Hematopoietic multipotent progenitor cell treated with erythropoietin and hydrocortisone succinate and interleukin-3 and kit ligand, for 8 days (in vitro differentiated cells): ENCODE measurements at regions not wholly inside any gene's neighbourhood (a gene's known extent, or its start where the extent isn't known, plus 50 kb on each side); places are given as distances from the start of the nearest gene placed in this dataset.

Experiments used
- DNase-seq: peaks from one replicate; pipeline ENCODE4 v3.0.0-alpha.2; 2015

DNA sequence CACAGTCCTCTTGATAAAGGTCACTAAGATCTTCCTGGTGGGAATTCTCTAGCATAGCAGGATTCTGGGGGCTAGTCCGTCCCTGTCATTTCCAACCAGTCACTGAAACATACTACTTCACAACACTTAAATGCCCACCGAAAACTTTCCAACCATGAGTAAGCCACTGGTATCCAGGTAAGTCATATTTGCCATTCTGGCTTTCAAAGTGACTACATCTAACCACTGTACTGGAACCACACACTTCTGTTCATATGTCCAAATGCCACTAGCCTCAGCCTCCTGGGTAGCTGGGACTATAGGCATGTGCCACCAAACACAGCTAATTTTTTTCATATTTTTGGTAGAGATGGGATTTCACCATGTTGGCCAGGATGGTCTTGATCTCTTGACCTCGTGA, 64.3 kb upstream of the VANGL1 start:
- no peak for DNase-seq

DNA sequence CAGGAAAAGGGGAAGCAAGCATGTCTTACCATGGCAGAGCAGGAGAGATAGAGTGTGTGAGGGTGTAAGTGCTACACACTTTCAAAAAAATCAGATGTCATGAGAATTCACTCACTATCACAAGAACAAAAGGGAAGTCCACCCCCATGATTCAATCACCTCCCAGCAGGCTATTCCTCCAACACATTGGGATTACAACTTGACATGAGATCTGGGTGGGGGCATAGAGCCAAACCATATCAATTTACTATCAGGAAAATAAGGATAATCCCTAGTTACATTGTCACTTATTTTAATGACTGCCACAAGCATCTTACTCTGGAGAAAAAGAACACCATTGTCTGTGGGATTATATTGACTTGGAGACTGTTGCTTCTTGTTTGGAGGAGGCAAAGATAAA, 66.1 kb upstream of the VANGL1 start:
- no peak for DNase-seq

DNA sequence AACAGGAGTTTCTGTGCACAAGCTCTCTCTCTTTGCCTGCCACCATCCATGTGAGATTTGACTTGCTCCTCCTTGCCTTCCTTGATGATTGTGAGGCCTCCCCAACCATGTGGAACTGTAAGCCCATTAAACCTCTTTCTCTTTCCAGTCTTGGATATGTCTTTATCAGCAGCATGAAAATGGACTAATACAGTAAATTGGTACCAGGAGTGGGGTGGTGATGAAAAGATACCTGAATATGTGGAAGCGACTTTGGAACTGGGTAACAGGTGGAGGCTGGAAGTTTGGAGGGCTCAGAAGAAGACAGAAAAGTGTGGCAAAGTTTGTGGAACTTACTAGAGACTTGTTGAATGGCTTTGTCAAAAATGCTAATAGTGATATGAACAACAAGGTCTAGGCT, 69.1 kb upstream of the VANGL1 start:
- DNase-seq = no peak

DNA sequence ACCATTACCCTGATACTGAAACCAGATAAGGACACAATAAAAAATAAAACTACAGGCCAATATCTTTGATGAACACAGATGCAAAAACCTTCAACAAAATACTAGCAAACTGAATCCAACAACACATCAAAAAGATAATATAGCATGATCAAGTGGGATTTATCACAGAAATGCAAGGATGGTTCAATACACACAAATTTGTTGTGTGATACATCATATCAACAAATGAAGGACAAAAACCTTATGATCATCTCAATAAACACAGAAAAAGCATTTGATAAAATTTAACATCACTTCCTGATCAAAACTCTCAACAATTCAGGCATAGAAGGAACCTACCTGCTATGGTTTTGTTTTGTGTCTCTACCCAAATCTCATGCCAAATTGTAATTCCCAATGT, 74.3 kb upstream of the VANGL1 start:
- no peak for DNase-seq

DNA sequence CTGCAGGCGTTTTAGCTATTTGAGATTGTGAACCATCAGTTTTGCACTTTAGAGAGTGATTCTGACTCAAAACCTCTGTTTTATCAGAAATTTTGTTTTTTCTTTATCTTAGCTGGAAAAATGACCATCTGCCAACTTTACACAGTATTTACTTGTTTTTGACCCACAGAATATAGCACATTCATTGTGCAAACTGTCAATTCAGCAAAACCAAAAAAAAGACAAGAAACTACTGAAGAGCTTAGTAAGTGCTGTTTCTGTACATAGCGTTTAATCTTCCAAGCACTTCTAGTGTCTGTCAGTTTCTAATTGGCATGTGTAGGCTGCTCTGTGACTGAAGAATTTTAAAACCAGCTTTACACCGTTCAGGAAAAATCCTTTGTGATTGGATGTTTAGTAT, 76.0 kb upstream of the VANGL1 start:
- no peak for DNase-seq

DNA sequence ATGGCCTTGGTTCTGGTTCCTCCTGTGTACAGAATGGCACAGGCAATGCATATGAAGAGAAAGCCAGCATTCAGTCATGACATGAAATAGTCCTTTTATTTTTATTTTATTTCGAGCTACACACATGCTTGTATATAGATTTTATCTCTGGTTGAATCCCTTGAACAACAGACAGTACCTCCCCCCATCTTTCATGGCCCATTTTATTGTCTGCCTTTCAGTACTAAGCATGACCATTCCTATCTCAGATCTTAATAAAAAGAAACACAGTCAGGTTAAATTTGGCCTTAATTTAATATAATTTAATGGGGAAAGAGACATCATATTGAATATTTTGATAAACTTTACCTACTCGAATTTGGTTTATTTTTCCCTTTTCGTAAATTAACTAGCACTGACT, 76.4 kb upstream of the VANGL1 start:
- no peak for DNase-seq

DNA sequence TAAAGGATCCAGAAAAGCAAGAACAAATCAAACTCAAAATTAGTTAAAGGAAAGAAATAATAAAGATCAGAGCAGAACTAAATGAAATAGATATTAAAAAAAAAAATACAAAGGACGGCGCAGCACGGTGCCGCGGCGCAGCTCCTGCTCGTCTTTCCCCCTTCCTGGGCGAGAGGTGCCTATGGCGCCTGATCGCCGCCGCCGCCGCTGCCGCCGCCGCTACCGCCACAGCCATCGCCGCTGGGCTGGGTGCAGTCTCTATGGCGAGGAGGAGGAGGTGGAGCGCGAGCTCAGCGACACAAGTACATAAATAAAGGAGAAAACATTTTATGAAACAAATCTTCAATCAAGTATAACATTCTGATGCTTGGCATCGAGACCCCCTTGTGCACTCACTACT, 77.6 kb upstream of the VANGL1 start:
- DNase-seq = no peak

DNA sequence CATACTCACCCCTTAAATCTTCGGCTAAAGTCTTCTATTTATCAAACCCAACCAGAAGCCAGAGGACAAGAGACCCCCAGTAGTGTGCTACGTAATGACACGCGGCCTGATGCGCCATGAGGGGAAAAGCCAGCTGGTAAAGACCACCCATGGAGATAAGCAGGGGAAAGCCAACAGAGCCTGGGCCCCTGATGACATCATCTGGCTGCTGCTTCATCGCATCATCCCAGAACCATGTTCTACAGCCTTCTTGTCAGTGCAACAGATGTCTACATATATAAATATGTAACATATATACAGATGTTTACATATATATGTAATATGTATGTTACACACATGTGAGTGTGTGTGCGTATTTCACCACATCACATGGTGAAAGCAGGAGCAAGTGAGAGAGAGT, 81.7 kb upstream of the VANGL1 start:
- DNase-seq = no peak

DNA sequence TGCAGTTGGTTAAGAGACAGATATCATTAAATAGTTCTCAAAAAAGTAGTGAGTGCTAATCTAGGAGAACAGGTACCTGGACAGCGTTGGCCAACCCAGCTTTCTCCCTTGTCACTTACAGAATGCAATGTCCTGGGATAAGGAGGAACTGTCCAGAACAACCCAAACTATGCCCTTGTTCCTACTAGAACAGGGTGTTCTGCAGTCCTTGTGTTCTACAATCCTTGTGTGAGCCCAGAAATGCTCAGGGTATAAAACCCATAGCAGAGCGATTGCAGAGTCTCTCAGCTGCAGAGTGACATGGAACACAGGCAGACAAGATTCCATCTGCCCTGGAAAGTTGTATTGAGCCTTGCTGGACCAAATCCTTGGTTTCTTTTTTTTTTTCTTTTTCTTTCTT, 83.5 kb upstream of the VANGL1 start:
- DNase-seq = no peak

DNA sequence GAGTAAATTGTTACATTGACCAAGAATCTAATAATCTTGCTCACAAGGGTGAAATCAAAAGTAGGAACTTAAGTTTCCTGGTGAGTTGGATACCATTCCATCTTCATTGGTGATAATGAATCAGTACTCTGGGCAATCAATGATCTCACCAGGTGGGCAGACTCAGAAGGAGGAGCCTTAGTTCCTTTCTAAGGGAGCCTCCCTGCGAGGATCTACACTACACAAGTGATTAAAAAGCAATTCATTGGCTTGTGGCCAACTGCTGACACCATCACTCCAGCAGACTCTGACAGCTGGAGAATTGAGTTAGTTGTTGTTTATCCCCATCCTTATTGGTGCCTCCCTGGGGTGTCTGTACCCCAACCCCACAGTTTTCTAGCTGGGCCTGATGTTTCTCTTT, 84.1 kb upstream of the VANGL1 start:
- DNase-seq = no peak

DNA sequence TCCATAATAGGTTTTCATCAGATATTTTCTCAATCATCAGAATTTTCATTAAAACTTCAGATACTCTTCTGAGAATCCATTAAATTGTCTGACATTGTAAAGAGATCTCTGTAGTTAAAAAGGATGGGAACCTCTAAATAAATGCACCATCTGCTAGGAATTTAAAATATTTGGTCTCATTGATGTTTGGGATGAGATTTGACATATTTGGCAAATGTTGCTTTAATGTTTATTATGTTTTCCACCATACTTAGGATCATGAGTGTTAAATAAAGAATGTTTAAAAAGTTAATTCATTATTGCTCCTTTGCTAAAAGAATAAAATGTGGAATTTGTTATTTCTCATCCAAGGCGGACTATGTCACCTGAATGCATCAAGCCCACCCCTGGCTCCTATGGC, 85.5 kb upstream of the VANGL1 start:
- no peak for DNase-seq

DNA sequence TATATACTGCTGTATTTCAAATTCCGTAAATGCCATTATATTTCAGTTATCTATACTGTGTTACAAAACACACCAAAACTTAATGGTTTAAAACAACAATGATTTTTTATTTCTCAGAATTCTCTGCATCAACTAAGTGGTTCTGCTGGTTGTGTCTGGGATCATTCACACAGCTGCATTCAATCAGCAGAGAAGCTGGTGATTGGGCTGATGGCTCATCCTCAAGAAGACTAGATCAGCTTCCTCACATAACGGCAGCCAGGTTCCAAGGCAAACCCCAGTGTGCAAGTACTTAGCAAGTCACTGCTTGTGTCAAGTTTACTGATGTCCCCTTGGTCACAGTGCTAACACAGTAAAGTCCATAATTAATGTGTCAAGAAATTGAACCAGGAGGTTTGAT, 86.3 kb upstream of the VANGL1 start:
- DNase-seq = no peak

DNA sequence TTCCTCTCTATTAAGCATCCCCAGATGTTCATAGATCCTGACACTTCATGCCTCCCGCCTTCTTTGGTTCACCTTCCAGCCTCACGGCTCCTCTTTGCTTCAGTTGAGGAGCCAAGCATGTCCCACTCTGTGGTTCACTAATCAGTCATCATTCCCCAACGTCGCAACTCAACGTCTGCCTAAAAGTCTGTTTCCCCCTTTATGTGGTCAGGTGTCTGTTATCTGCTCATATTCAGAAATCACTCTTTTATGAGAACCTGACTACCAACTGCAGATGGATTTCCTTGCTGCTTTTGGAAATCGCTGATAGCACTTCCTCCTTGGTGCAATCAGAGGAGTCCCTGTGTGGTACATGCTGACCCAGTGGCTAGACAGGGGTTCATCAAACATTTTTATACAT, 94.1 kb upstream of the VANGL1 start:
- no peak for DNase-seq

DNA sequence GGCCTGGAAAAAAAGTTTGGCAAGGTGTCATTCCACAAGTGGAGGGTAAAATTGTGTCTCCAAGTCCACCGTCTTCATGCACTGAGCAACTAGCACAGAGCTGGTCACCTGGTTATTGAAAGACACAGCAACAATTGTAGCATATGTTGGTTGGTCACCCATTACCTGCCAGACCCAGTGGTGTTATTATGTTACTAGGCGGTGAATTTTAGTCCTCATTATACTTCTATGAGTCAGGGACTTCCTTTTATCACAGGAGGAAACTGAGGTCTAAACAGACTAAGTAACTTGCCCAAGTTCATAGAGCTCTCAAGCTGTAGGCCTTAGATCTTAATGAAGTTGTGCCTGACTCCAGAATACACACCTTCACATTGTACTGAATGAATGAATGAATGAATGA, 94.9 kb upstream of the VANGL1 start:
- no peak for DNase-seq

DNA sequence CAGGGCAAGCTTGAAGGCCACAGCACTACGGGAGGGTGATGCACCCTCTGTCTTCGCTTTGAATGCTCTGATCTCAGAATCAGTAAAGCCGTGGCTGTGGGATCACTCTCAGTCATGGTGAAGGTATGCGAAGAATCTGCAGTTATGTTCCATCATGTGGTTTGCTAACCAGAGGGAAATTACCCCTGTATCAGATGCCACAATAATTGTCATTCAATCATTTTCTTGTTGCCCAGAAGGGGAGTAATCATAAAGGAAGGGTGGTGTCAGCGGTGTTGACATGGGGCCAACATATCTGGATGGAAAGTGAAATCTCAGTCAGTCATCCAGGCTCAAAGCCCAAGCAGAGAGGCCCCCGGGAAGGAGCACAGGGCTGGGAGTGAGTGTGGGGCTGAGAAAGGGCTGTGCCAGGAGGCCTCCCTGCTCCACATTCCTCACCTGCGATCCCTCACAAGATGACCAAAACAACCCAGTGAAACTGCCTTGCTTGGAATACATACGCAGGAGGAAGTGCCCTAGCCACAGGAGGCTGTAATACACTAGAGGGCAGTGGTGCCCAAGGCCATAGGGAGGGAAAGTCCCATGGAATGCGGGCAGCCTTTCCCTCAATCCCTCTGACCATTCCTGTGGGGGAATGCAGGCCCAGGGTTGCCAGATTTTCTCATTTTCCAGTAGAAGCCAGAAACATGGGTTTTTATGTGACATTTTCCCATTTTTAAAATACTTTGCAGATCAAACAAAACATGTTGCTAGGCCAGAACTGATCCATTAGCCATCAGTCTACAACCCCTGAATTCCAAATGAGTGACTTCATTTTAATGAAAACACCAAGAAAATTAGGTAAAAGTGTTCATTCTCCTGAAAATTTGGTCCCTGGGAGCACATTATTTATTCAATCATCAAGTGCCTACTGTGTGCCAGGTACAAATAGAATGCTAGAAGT, 95.7 kb upstream of the VANGL1 start:
- DNase-seq = no peak

DNA sequence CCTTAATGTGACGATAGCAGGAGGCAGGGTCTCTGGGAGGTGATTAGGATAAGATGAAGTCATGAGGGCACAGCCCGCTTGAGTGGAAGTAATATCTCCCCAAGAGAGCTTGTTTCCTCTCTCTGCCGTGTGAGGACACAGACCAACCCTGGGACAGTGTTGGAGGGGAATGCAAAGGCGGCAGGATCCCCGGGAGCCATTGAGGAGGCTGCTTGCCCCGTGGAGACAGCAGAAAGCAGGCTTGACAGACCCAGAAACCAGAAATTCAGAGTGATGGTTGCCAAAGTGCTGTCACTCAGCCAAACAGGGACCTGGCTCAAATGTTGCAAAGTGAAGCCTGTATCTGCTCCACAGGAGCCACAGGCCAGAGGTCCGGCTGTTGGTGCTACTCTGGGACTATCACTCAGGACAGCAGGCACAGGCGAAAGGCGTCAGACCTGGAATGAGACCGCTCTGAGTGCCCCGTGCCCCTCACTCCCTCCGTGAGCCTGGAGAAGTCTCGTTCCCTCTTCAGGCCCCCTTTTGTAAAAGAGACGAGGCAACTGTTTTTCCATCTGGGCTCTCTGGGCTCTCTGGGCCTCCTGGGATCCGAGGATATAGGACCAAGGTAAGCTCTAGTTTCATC, 96.6 kb upstream of the VANGL1 start:
- DNase-seq = no peak

DNA sequence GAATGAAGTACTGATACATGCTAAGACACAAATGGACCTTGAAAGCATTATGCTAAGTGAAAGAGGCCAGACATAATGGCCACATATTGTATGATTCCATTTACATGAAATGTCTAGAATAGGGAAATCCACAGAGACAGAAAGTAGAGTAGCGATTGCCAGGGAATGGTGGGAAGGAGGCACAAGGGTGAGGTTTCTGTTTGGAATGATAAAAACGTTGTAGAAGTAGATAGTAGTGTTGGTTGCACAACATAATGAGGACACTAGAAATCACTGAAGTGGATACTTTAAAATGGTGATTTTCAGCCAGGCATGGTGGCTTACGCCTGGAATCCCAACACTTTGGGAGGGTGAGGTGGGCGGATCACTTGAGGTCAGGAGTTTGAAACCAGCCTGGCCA, 97.6 kb upstream of the VANGL1 start:
- no peak for DNase-seq

DNA sequence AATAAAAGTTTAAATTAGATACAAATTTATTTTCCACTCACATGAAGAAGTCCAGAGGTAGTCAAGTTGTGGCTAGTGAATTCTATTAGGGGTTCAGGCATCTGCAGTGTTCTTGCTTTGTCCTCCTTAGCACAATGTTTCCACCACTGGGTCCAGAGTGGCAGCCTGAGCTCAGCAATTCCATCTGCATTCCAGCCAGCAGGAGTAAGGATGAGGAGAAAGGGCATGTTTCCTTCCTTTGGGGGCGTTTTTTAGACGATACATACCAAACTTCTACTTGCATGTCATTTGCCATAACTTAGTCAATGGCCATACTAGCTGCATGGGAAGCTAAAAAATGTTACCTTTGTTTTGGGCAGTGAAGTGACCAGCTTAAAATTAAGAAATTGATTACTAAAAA, 98.5 kb upstream of the VANGL1 start:
- no peak for DNase-seq

DNA sequence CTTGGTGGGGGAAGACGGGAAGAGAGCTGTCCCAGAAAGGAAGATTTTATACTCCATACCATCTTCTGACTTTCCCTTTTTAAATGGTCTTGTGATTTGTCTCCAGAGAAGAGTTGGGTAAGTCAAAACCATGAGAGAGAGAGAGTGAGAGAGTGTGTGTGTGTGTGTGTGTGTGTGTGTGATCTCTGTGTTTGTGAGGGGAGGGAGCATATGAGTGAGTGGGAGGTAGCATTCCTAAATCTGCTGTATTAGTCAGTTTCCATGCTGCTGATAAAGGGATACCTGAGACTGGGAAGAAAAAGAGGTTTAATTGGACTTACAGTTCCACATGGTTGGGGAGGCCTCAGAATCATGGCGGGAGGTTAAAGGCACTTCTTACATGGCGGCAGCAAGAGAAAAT, 102.0 kb upstream of the VANGL1 start:
- no peak for DNase-seq

DNA sequence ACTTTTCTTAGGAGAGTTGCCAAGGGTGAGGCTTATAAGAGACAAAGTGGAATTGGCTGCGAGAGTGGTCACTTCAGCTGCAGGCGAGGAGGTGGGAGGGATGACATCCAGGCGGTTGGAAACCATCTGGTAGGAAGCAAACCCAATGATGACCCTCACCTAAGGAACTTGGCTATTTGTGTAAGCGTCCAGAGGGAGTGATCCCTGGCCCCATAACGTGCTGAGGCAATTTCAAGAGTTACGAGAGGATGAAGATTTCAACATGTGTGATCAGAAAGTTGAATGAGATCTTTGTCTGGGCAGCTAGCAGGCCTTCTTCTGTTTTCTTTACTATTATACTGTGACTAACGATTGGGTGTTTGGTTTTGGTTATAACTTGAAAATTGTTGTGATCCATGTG, 102.7 kb upstream of the VANGL1 start:
- no peak for DNase-seq

DNA sequence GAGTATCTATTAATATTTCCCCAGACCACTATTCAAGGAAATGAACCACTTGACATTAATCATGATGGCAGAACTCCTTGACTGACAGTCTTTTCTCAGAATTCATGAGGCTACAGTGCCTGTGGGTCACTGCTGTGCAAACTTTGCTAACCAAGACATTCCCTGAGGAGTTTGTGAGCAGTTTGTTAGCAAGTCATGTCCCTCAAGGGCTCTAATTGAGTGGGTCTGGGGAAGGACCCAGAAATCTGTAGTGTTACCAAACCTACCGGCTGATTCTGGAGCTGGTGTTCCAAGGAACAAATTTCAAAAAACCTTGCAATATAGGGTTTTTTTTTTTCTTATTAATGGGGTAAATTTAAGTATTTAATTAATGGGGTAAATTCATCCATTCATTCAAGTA, 103.2 kb upstream of the VANGL1 start:
- DNase-seq = no peak

DNA sequence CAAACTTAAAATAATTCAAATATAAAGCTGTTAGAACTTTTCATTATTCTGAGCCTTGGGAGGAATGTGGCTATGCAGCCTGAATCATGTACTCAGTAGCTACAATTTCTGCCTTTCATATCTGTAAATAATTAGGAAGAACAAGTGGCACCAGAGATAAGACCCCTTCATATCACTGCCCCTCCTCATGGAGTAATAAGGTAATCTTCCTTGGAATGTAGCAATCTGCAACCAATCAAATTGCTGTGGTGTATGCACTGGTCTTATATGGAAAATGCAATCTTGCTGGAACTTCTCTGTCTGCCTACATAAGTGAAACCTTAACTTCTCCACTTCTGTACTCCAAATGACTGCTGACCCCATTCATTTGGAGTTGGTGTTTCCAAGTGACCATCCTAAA, 104.4 kb upstream of the VANGL1 start:
- no peak for DNase-seq

DNA sequence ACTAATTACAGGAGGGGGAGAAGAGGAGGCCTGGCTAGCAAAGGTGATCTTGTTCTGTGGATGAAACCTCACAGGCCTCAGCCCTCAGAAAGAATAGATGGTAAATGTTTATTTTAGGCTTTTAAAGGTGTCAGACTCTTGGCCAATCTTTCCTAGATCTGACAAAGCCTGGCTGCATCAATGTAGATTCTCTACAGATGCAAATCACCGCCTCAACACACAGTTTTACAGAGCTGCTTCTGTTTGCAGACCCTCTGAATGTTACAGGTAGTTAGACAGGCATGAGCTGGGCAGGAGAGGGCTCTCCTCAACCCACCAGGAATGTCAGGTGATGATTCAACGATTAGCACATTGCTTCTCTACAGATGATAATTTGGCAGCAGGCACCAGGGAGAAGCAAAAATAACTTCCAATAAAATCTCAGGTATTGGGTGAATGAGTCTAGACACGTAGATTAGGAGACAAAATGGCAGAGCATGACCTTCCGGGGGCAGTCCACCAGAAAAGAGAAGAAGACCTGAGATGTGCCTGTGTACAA, 105.4 kb upstream of the VANGL1 start:
- DNase-seq = no peak

DNA sequence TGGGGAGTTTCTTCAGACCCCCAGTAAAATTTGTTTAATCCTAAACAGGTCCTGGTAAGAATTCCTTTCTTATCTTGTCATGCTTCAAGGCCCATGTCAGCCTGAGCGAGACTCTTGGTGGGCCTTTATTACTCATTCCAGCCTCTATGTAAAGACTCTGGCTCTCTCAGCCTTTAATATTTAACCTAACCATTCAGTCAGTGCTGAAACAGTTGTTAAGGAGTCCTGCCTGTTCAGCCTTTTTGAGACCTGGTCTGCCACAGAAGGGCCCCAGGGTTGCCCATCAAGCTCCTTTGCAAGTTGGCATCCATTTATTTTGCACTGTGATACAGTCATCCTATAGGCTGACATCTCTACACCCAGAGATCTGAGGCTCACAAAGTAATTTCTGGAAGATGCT, 107.7 kb upstream of the VANGL1 start:
- DNase-seq = no peak
